HepG2 (cell line): ENCODE measurements at regions not wholly inside any gene's neighbourhood (a gene's known extent, or its start where the extent isn't known, plus 50 kb on each side); places are given as distances from the start of the nearest gene placed in this dataset.

Experiments
- ELF3 ChIP-seq: IDR thresholded peaks from 2 replicates; pipeline ENCODE4 v1.6.1; 2016; ENCODE audit warnings: missing genetic modification reagents, missing compliant biosample characterization
- FOXA1 ChIP-seq, 2 experiments: fragments of 450-650 bp in 1 of 2; sonication (generic) in 1 of 2; formaldehyde crosslinking in 1 of 2; IDR thresholded peaks; 2 replicates each; pipeline versions ENCODE4 v1.4.0 to v1.6.1; 2016 to 2020; ENCODE audit warnings: missing genetic modification reagents in 1 of 2
- FOXO1 ChIP-seq: sonication (generic); formaldehyde crosslinking; IDR thresholded peaks from 2 replicates; pipeline ENCODE4 v1.4.0; 2020; ENCODE audit warnings: missing genetic modification reagents
- HIC2 ChIP-seq: sonication (generic); formaldehyde crosslinking; IDR thresholded peaks from 2 replicates; pipeline ENCODE4 v1.9.0; 2022; ENCODE audit warnings: low read depth, missing genetic modification reagents
- HOXA5 ChIP-seq: sonication (generic); formaldehyde crosslinking; IDR thresholded peaks from 2 replicates; pipeline ENCODE4 v1.4.0; 2020; ENCODE audit warnings: missing genetic modification reagents
- NFE2 ChIP-seq: sonication (generic); formaldehyde crosslinking; IDR thresholded peaks from 2 replicates; pipeline ENCODE4 v1.4.0; 2020; ENCODE audit warnings: missing genetic modification reagents
- RFX5 ChIP-seq: IDR thresholded peaks from 2 replicates; pipeline ENCODE4 v1.6.1; 2011; ENCODE audit warnings: low read depth, low read length, improper control_type of control experiment
- SIX1 ChIP-seq: sonication (generic); formaldehyde crosslinking; IDR thresholded peaks from 2 replicates; pipeline ENCODE4 v1.4.0; 2020; ENCODE audit warnings: missing genetic modification reagents, borderline replicate concordance
- ZNF207 ChIP-seq: fragments of 450-650 bp; IDR thresholded peaks from 2 replicates; pipeline ENCODE4 v1.6.1; 2016; ENCODE audit warnings: antibody characterized with exemption, borderline replicate concordance
- ZNF354B ChIP-seq: sonication (generic); formaldehyde crosslinking; IDR thresholded peaks from 2 replicates; pipeline ENCODE4 v1.8.0; 2022; ENCODE audit warnings: mild to moderate bottlenecking, missing genetic modification reagents
- ZNF446 ChIP-seq: sonication (generic); formaldehyde crosslinking; IDR thresholded peaks from 2 replicates; pipeline ENCODE4 v1.5.0; 2020; ENCODE audit warnings: mild to moderate bottlenecking, missing genetic modification reagents
- ZNF646 ChIP-seq: sonication (generic); formaldehyde crosslinking; IDR thresholded peaks from 2 replicates; pipeline ENCODE4 v1.9.0; 2021; ENCODE audit warnings: mild to moderate bottlenecking, missing genetic modification reagents
- ZNF710 ChIP-seq: sonication (generic); formaldehyde crosslinking; IDR thresholded peaks from 2 replicates; pipeline ENCODE4 v1.5.0; 2020; ENCODE audit warnings: mild to moderate bottlenecking, missing genetic modification reagents, borderline replicate concordance
- ZNF782 ChIP-seq: sonication (generic); formaldehyde crosslinking; IDR thresholded peaks from 2 replicates; pipeline ENCODE4 v1.4.0; 2020; ENCODE audit warnings: missing genetic modification reagents, mild to moderate bottlenecking, borderline replicate concordance
- TF ChIP-seq, protein P1 (sequence below): IDR thresholded peaks from 2 replicates; pipeline ENCODE4 v1.4.0; 2020; ENCODE audit warnings: mild to moderate bottlenecking, missing genetic modification reagents

DNA sequence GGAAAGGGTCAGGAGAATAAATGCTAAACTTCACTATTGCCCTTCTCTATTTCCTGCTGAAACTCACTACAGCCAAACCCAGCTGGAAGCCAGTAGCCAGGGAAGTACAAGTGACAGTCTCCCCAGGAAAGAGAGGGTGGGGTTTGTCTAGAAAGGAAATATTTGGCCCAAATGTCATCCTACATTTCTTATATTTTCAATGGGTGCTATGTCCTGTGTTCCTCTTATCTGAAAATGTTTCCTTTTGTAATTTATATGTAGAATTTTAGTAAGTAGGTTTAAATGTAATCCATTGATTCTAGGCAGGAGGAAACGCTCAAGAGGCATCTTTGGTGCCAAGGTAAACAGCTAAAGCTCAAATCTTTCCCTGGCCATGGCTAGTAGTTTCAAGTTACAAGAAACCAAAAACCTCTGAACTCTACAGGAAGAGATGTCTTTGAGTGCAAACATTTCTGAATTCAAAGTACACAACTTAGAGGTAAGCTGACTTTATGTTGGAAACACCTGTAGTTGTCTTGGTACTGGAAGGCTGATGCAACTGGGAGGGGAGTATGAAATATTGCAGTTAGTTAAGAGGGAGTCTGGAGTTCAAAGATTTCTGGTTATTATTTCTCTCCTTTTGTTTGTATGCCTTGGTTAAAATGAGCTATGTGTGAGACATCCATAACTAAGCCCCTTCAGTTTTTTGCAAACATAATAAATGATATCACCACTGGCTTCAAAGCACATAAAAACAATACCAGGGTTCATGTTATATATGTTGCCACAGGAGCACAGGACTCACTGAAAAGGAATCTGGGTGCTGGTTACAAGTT is 356.1 kb upstream of the ZC3H15 start (continued):
- TF ChIP-seq FOXO1 (peak; percentile 1; the same call in 1 of the 2 replicates), ZNF782 (peak; percentile 65; the same call in 1 of the 2 replicates), HOXA5 (CRISPR knock-in tag) (0 out of 2 replicates have a peak, but pooled peaks have one; percentile 43), NFE2 (CRISPR knock-in tag) (no peak), ZNF207 (no peak), ZNF646 (CRISPR knock-in tag) (no peak), RFX5 (no peak), ZNF446 (CRISPR knock-in tag) (no peak), ZNF710 (CRISPR knock-in tag) (no peak), SIX1 (CRISPR knock-in tag) (peak; percentile 99), HIC2 (CRISPR knock-in tag) (no peak), ZNF354B (CRISPR knock-in tag) (no peak), ELF3 (CRISPR knock-in tag) (peak; percentile 77), FOXA1 (IDR thresholded peaks at IDR 0.05) (no peak), FOXA1 (CRISPR knock-in tag; IDR thresholded peaks at IDR 0.05) (peak; percentile 90)
- TF ChIP-seq, protein P1, sequence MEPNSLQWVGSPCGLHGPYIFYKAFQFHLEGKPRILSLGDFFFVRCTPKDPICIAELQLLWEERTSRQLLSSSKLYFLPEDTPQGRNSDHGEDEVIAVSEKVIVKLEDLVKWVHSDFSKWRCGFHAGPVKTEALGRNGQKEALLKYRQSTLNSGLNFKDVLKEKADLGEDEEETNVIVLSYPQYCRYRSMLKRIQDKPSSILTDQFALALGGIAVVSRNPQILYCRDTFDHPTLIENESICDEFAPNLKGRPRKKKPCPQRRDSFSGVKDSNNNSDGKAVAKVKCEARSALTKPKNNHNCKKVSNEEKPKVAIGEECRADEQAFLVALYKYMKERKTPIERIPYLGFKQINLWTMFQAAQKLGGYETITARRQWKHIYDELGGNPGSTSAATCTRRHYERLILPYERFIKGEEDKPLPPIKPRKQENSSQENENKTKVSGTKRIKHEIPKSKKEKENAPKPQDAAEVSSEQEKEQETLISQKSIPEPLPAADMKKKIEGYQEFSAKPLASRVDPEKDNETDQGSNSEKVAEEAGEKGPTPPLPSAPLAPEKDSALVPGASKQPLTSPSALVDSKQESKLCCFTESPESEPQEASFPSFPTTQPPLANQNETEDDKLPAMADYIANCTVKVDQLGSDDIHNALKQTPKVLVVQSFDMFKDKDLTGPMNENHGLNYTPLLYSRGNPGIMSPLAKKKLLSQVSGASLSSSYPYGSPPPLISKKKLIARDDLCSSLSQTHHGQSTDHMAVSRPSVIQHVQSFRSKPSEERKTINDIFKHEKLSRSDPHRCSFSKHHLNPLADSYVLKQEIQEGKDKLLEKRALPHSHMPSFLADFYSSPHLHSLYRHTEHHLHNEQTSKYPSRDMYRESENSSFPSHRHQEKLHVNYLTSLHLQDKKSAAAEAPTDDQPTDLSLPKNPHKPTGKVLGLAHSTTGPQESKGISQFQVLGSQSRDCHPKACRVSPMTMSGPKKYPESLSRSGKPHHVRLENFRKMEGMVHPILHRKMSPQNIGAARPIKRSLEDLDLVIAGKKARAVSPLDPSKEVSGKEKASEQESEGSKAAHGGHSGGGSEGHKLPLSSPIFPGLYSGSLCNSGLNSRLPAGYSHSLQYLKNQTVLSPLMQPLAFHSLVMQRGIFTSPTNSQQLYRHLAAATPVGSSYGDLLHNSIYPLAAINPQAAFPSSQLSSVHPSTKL (CRISPR knock-in tag) = peak; percentile 94
